ENCODE measurements at regions not wholly inside any gene's neighbourhood (a gene's known extent, or its start where the extent isn't known, plus 50 kb on each side); places are given as distances from the start of the nearest gene placed in this dataset.

DNA sequence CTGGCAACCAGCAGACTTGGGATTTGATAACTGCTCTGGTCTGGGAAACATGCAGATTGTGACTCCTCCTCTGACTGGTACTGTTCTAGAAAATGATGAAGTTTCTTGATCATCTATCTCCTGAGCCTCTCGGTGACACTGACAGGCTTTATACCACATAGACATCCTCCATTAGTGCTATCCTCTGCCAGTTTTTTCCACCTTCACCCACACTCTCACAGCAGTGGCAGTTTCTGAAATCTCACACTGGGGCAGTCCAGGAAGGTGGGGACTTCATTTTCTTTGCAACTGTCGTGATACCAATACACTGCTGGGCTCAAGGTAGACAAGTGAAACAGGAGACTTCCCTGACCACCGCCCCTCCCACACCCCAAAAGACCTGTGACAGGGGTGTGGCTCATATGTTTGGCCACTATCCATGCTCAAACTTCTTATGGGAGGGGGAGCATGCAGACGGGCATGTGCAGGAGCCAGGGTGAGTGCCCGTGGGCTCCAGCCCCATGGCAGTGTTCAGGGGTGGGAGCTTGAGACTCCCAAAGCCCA, 66.3 kb upstream of the RMDN2 start:
- TF ChIP-seq POLR2A (IDR thresholded peaks at IDR 0.05; ENCODE audit: low read length) (no peak), CTCF (IDR thresholded peaks at IDR 0.05) (no peak), HDAC2 (IDR thresholded peaks at IDR 0.05) (no peak), TP53 (CRISPR knock-in tag; IDR thresholded peaks at IDR 0.05) (no peak), RAD21 (conservative IDR thresholded peaks at IDR 0.05 in 1 of 2, IDR thresholded peaks at IDR 0.05 in 1 of 2) (no peak), ZSCAN20 (CRISPR knock-in tag; IDR thresholded peaks at IDR 0.05) (no peak), MAZ (IDR thresholded peaks at IDR 0.05; ENCODE audit: borderline replicate concordance, low read depth, low read length) (no peak), EHMT2 (IDR thresholded peaks at IDR 0.05; ENCODE audit: low read depth) (no peak), KDM1A (IDR thresholded peaks at IDR 0.05; ENCODE audit: low read depth) (no peak), SREBF2 (IDR thresholded peaks at IDR 0.05) (no peak)
- TF ChIP-seq, protein P1, sequence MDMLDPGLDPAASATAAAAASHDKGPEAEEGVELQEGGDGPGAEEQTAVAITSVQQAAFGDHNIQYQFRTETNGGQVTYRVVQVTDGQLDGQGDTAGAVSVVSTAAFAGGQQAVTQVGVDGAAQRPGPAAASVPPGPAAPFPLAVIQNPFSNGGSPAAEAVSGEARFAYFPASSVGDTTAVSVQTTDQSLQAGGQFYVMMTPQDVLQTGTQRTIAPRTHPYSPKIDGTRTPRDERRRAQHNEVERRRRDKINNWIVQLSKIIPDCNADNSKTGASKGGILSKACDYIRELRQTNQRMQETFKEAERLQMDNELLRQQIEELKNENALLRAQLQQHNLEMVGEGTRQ (IDR thresholded peaks at IDR 0.05), result no peak

Measured in A549 (cell line).